Esophagus squamous epithelium (tissue), 5 donors: ENCODE measurements at regions not wholly inside any gene's neighbourhood (a gene's known extent, or its start where the extent isn't known, plus 50 kb on each side); places are given as distances from the start of the nearest gene placed in this dataset.

ENCODE experiments used
- DNase-seq: peaks from one replicate; lab custom pipeline; 2025; lab: John Stamatoyannopoulos, UW
- H3K27ac ChIP-seq, 4 donors: fragments of 200-600 bp; sonication (generic); one replicate each; pipeline ENCODE4 v1.5.1; 2016 to 2019; ENCODE audit warnings: mild to moderate bottlenecking in 1 of 4
- H3K27me3 ChIP-seq, 4 donors: fragments of 200-600 bp; sonication (generic); 1 replicate in 3 of 4; 2 replicates in 1 of 4; pipeline versions ENCODE4 v1.5.1 to v1.6.0; 2017 to 2021; ENCODE audit warnings: antibody characterized with exemption in 1 of 4
- H3K36me3 ChIP-seq, 3 donors: fragments of 200-600 bp; sonication (generic); one replicate each; pipeline ENCODE4 v1.5.1; 2016 to 2019
- H3K4me1 ChIP-seq, 3 donors: fragments of 200-600 bp; sonication (generic); one replicate each; pipeline ENCODE4 v1.5.1; 2017 to 2019
- H3K4me3 ChIP-seq, 4 donors: fragments of 200-600 bp; sonication (generic); 1 replicate in 3 of 4; 2 replicates in 1 of 4; pipeline ENCODE4 v1.5.1; 2016 to 2019; ENCODE audit warnings: mild to moderate bottlenecking in 2 of 4, moderate library complexity in 1 of 4
- H3K9me3 ChIP-seq, 3 donors: fragments of 200-600 bp; sonication (generic); one replicate each; pipeline ENCODE4 v1.5.1; 2016 to 2019
- CTCF ChIP-seq, 6 experiments: fragments of 450-650 bp in 4 of 6; fragments of 200-600 bp in 2 of 6; sonication (generic) in 2 of 6; IDR thresholded peaks; one replicate each; pipeline ENCODE4 v1.5.1; 2016 to 2019; ENCODE audit warnings: antibody characterized with exemption in 6 of 6, mild to moderate bottlenecking in 4 of 6, moderate library complexity in 4 of 6
- POLR2A ChIP-seq, 4 donors: fragments of 450-650 bp; IDR thresholded peaks; one replicate each; pipeline ENCODE4 v1.6.1; 2017; ENCODE audit warnings: antibody characterized with exemption in 4 of 4, mild to moderate bottlenecking in 4 of 4, moderate library complexity in 3 of 4
- WGBS, 2 donors: methylation state at CpG; one replicate each; pipeline ENCODE4 v1.1.5; 2018; 5-methylcytosine and 5-hydroxymethylcytosine counted together
- intact Hi-C: fragments of 100-400 bp; cut with DNase I; formaldehyde crosslinking; loops from one replicate; pipeline ENCODE4 v1.15.0; 2022
- donor health status: DM: yes; HTN: yes; CAD: no.

GRCh38 chr13:79642596-79642995 is 161.6 kb downstream of the NDFIP2 start:
- no peak for TF ChIP-seq CTCF (IDR thresholded peaks at IDR 0.05)
- no peak for TF ChIP-seq POLR2A (IDR thresholded peaks at IDR 0.05)
- intact Hi-C loops: no loop called here
- H3K27ac ChIP-seq: no peak overlapping the region
- WGBS, 2 donors: 65 to 78% methylated on average over 3 of the region's 3 CpGs
- no peaks in the 10 kb centered on the region for H3K9me3 ChIP-seq
- H3K4me1 ChIP-seq: peaks cover 6 to 29% (median 9%) of the 10 kb centered on the region in 3 donors
- H3K27me3 ChIP-seq: no peaks in the 10 kb centered on the region
- no peaks in the 10 kb centered on the region for H3K36me3 ChIP-seq
- no peak for DNase-seq
- H3K4me3 ChIP-seq: no peak overlapping the region

- no peak for DNase-seq
- Histone ChIP-seq H3K4me3 (no peak overlapping the region), H3K9me3 (no peaks in the 10 kb centered on the region), H3K27ac (no peak overlapping the region), H3K36me3 (no peaks in the 10 kb centered on the region), H3K27me3 (no peaks in the 10 kb centered on the region), H3K4me1 (no peaks in the 10 kb centered on the region)
- 55 to 80% methylated on average over 5 of the region's 5 CpGs for WGBS, 2 donors
- intact Hi-C loops: no loop called here
- TF ChIP-seq CTCF (IDR thresholded peaks at IDR 0.05) (no peak), POLR2A (IDR thresholded peaks at IDR 0.05) (no peak)
These were observed 156.3 kb downstream of the NDFIP2 start for GRCh38 chr13:79637133-79637763.

GRCh38 chr13:79631051-79631659 is 150.2 kb downstream of the NDFIP2 start:
- no peaks in the 10 kb centered on the region for H3K36me3 ChIP-seq
- DNase-seq: no peak
- H3K27ac ChIP-seq: peak overlapping the region in 1 of 4 donors; percentile 41
- TF ChIP-seq POLR2A (IDR thresholded peaks at IDR 0.05): no peak
- peak in 5 of 6 experiments; percentile 17 to 68 (median 42) for TF ChIP-seq CTCF (IDR thresholded peaks at IDR 0.05)
- 29 to 35% methylated on average over 3 of the region's 3 CpGs for WGBS, 2 donors
- H3K9me3 ChIP-seq: no peaks in the 10 kb centered on the region
- H3K4me3 ChIP-seq: no peak overlapping the region
- H3K4me1 ChIP-seq: peaks cover 0 to 17% (median 9%) of the 10 kb centered on the region in 3 donors
- no peaks in the 10 kb centered on the region for H3K27me3 ChIP-seq
- intact Hi-C loops: no loop called here

DNA sequence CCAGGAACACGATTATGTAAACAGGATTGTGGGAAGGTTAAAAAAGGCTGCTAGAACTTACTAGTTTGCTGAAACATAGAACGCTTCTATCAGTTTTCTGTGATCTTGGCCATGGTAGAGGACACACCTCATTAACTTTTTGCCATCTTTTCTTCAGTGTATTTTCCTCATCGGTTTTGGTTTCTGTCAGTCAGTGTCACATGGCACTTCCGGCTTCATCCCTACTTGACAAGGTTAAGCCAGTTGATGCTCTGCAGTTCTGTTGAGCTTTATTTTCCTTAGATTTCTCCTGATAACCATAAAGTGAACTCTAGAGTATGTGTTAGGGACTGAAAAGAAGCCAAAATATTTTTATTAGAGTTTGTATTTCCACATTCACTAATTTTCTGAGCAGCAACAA is 147.5 kb downstream of the NDFIP2 start:
- WGBS, 2 donors: 39 to 52% methylated on average over 4 of the region's 4 CpGs
- TF ChIP-seq CTCF (IDR thresholded peaks at IDR 0.05) (no peak), POLR2A (IDR thresholded peaks at IDR 0.05) (no peak)
- no peak overlapping the region for H3K27ac ChIP-seq
- no peaks in the 10 kb centered on the region for H3K9me3 ChIP-seq
- H3K4me1 ChIP-seq: peaks cover 0 to 17% (median 9%) of the 10 kb centered on the region in 3 donors
- intact Hi-C loops: no loop called here
- H3K4me3 ChIP-seq: no peak overlapping the region
- no peak for DNase-seq
- H3K36me3 ChIP-seq: no peaks in the 10 kb centered on the region
- no peaks in the 10 kb centered on the region for H3K27me3 ChIP-seq

DNA sequence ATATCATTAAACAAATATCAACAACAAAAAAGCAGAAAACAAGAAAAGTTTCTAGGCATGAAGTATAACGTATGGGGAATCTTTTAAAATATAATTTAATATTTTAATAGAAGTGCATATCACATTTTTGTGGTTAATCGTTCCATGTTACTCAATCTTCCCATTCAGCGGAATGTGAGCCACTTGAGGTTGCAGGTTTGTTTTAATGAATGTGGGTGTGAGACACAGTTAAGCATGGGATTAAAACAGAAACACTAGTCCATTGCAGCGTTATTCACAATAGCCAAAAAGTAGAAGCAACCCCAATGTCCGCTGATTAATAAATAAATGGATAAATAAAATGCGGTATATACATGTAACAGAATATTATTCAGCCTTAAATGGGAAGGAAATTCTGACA is 146.0 kb downstream of the NDFIP2 start:
- intact Hi-C loops: no loop called here
- no peaks in the 10 kb centered on the region for H3K27me3 ChIP-seq
- DNase-seq: no peak
- TF ChIP-seq CTCF (IDR thresholded peaks at IDR 0.05) (no peak), POLR2A (IDR thresholded peaks at IDR 0.05) (no peak)
- no peaks in the 10 kb centered on the region for H3K36me3 ChIP-seq
- no peak overlapping the region for H3K27ac ChIP-seq
- H3K4me3 ChIP-seq: no peak overlapping the region
- H3K9me3 ChIP-seq: no peaks in the 10 kb centered on the region
- peaks cover 0 to 23% (median 9%) of the 10 kb centered on the region in 3 donors for H3K4me1 ChIP-seq
- WGBS, 2 donors: 74 to 87% methylated on average over 6 of the region's 6 CpGs
